ENCODE measurements at regions not wholly inside any gene's neighbourhood (a gene's known extent, or its start where the extent isn't known, plus 50 kb on each side); places are given as distances from the start of the nearest gene placed in this dataset.

- H3K14ac ChIP-seq (ENCODE audit: low read length) = no peak overlapping the region
- H3K4me1 ChIP-seq (ENCODE audit: control insufficient read depth in 1 of 2, insufficient read depth in 2 of 2, low read length in 2 of 2) = no peaks in the 10 kb centered on the region
- H2BK120ac ChIP-seq (ENCODE audit: insufficient read depth, low read length, poor library complexity) = no peak overlapping the region
- H3K79me1 ChIP-seq (ENCODE audit: low read length) = no peaks in the 10 kb centered on the region
- no peak overlapping the region for H4K8ac ChIP-seq (ENCODE audit: low read depth, low read length)
- no peak overlapping the region for H3K27ac ChIP-seq (ENCODE audit: low read depth, low read length)
- H3K23ac ChIP-seq (ENCODE audit: low read length) = no peak overlapping the region
- H3K4me3 ChIP-seq (ENCODE audit: low read depth, low read length) = no peak overlapping the region
- H2AK5ac ChIP-seq (ENCODE audit: low read length) = no peak overlapping the region
- no peak overlapping the region for H3K4me2 ChIP-seq (ENCODE audit: low read length)
- H3K79me2 ChIP-seq (ENCODE audit: control insufficient read depth, insufficient read depth, low read length, poor library complexity) = no peaks in the 10 kb centered on the region
- H2BK5ac ChIP-seq (ENCODE audit: low read depth, low read length, poor library complexity) = no peak overlapping the region
- no peaks in the 10 kb centered on the region for H3K27me3 ChIP-seq (ENCODE audit: insufficient read depth, low read length)
- H2BK12ac ChIP-seq (ENCODE audit: low read length) = no peak overlapping the region
- no CpG with 5 or more reads among the region's 9 CpGs for WGBS (ENCODE audit: extremely low coverage, insufficient coverage, insufficient read length)
- no peak overlapping the region for H4K91ac ChIP-seq (ENCODE audit: low read depth, low read length)
- H3K9ac ChIP-seq (ENCODE audit: low read length) = no peak overlapping the region
- H3K9me3 ChIP-seq (ENCODE audit: insufficient read depth, low read depth, low read length) = peaks cover 2% of the 10 kb centered on the region
- H2AFZ ChIP-seq (ENCODE audit: insufficient read depth, low read length, poor library complexity) = no peak overlapping the region
- H4K12ac ChIP-seq (ENCODE audit: low read depth, low read length) = no peak overlapping the region
- H3K36me3 ChIP-seq (ENCODE audit: control insufficient read depth in 1 of 2, insufficient read depth in 2 of 2, low read length in 2 of 2) = no peaks in the 10 kb centered on the region
- H3K18ac ChIP-seq (ENCODE audit: low read length) = no peak overlapping the region
- no peak for DNase-seq
- H3K4ac ChIP-seq (ENCODE audit: low read depth, low read length) = no peak overlapping the region
These were observed 132.3 kb downstream of the CSNK2A3 start for GRCh38 chr11:11220786-11221185.

GRCh38 chr11:11218629-11218986 is 134.4 kb downstream of the CSNK2A3 start:
- H2AFZ ChIP-seq (ENCODE audit: insufficient read depth, low read length, poor library complexity) = no peak overlapping the region
- no peak overlapping the region for H3K9ac ChIP-seq (ENCODE audit: low read length)
- H3K27me3 ChIP-seq (ENCODE audit: insufficient read depth, low read length) = no peaks in the 10 kb centered on the region
- H2BK120ac ChIP-seq (ENCODE audit: insufficient read depth, low read length, poor library complexity) = no peak overlapping the region
- no peaks in the 10 kb centered on the region for H3K79me1 ChIP-seq (ENCODE audit: low read length)
- no peak overlapping the region for H2BK12ac ChIP-seq (ENCODE audit: low read length)
- no peaks in the 10 kb centered on the region for H3K4me1 ChIP-seq (ENCODE audit: control insufficient read depth in 1 of 2, insufficient read depth in 2 of 2, low read length in 2 of 2)
- H4K12ac ChIP-seq (ENCODE audit: low read depth, low read length) = no peak overlapping the region
- H2AK5ac ChIP-seq (ENCODE audit: low read length) = no peak overlapping the region
- no peak overlapping the region for H3K23ac ChIP-seq (ENCODE audit: low read length)
- no peak overlapping the region for H3K14ac ChIP-seq (ENCODE audit: low read length)
- no peaks in the 10 kb centered on the region for H3K36me3 ChIP-seq (ENCODE audit: control insufficient read depth in 1 of 2, insufficient read depth in 2 of 2, low read length in 2 of 2)
- no peak overlapping the region for H3K4ac ChIP-seq (ENCODE audit: low read depth, low read length)
- no peak for DNase-seq
- H3K4me3 ChIP-seq (ENCODE audit: low read depth, low read length) = no peak overlapping the region
- no peak overlapping the region for H2BK5ac ChIP-seq (ENCODE audit: low read depth, low read length, poor library complexity)
- H4K91ac ChIP-seq (ENCODE audit: low read depth, low read length) = no peak overlapping the region
- WGBS (ENCODE audit: extremely low coverage, insufficient coverage, insufficient read length) = no CpG with 5 or more reads among the region's 3 CpGs
- no peak overlapping the region for H3K4me2 ChIP-seq (ENCODE audit: low read length)
- no peak overlapping the region for H3K18ac ChIP-seq (ENCODE audit: low read length)
- no peak overlapping the region for H4K8ac ChIP-seq (ENCODE audit: low read depth, low read length)
- H3K9me3 ChIP-seq (ENCODE audit: insufficient read depth, low read depth, low read length) = no peaks in the 10 kb centered on the region
- H3K79me2 ChIP-seq (ENCODE audit: control insufficient read depth, insufficient read depth, low read length, poor library complexity) = no peaks in the 10 kb centered on the region
- no peak overlapping the region for H3K27ac ChIP-seq (ENCODE audit: low read depth, low read length)

- H3K4ac ChIP-seq (ENCODE audit: low read depth, low read length) = no peak overlapping the region
- WGBS (ENCODE audit: extremely low coverage, insufficient coverage, insufficient read length) = no CpG with 5 or more reads among the region's 5 CpGs
These were observed 135.0 kb downstream of the CSNK2A3 start for GRCh38 chr11:11217929-11218628.

GRCh38 chr11:11217289-11217928 is 135.6 kb downstream of the CSNK2A3 start:
- no peaks in the 10 kb centered on the region for H3K4me1 ChIP-seq (ENCODE audit: control insufficient read depth in 1 of 2, insufficient read depth in 2 of 2, low read length in 2 of 2)
- no peaks in the 10 kb centered on the region for H3K9me3 ChIP-seq (ENCODE audit: insufficient read depth, low read depth, low read length)
- H2BK120ac ChIP-seq (ENCODE audit: insufficient read depth, low read length, poor library complexity) = no peak overlapping the region
- H3K79me1 ChIP-seq (ENCODE audit: low read length) = no peaks in the 10 kb centered on the region
- H3K14ac ChIP-seq (ENCODE audit: low read length) = no peak overlapping the region
- no peaks in the 10 kb centered on the region for H3K27me3 ChIP-seq (ENCODE audit: insufficient read depth, low read length)
- H3K27ac ChIP-seq (ENCODE audit: low read depth, low read length) = no peak overlapping the region
- no peak overlapping the region for H4K12ac ChIP-seq (ENCODE audit: low read depth, low read length)
- no CpG with 5 or more reads among the region's 9 CpGs for WGBS (ENCODE audit: extremely low coverage, insufficient coverage, insufficient read length)
- no peak overlapping the region for H3K4ac ChIP-seq (ENCODE audit: low read depth, low read length)
- no peak overlapping the region for H2BK12ac ChIP-seq (ENCODE audit: low read length)
- no peak overlapping the region for H3K4me2 ChIP-seq (ENCODE audit: low read length)
- no peak overlapping the region for H4K91ac ChIP-seq (ENCODE audit: low read depth, low read length)
- H3K4me3 ChIP-seq (ENCODE audit: low read depth, low read length) = no peak overlapping the region
- no peak overlapping the region for H2BK5ac ChIP-seq (ENCODE audit: low read depth, low read length, poor library complexity)
- H2AFZ ChIP-seq (ENCODE audit: insufficient read depth, low read length, poor library complexity) = no peak overlapping the region
- no peaks in the 10 kb centered on the region for H3K79me2 ChIP-seq (ENCODE audit: control insufficient read depth, insufficient read depth, low read length, poor library complexity)
- H2AK5ac ChIP-seq (ENCODE audit: low read length) = no peak overlapping the region
- H3K36me3 ChIP-seq (ENCODE audit: control insufficient read depth in 1 of 2, insufficient read depth in 2 of 2, low read length in 2 of 2) = no peaks in the 10 kb centered on the region
- no peak for DNase-seq
- no peak overlapping the region for H3K23ac ChIP-seq (ENCODE audit: low read length)
- H4K8ac ChIP-seq (ENCODE audit: low read depth, low read length) = no peak overlapping the region
- H3K9ac ChIP-seq (ENCODE audit: low read length) = no peak overlapping the region
- no peak overlapping the region for H3K18ac ChIP-seq (ENCODE audit: low read length)

More at GRCh38 chr11:11217929-11218628, 135.0 kb downstream of the CSNK2A3 start:
- Histone ChIP-seq H4K8ac (ENCODE audit: low read depth, low read length) (no peak overlapping the region), H4K91ac (ENCODE audit: low read depth, low read length) (no peak overlapping the region), H3K27ac (ENCODE audit: low read depth, low read length) (no peak overlapping the region), H3K36me3 (ENCODE audit: control insufficient read depth in 1 of 2, insufficient read depth in 2 of 2, low read length in 2 of 2) (no peaks in the 10 kb centered on the region), H2BK12ac (ENCODE audit: low read length) (no peak overlapping the region), H2BK120ac (ENCODE audit: insufficient read depth, low read length, poor library complexity) (no peak overlapping the region), H3K4me2 (ENCODE audit: low read length) (no peak overlapping the region), H3K23ac (ENCODE audit: low read length) (no peak overlapping the region), H3K18ac (ENCODE audit: low read length) (no peak overlapping the region), H3K9ac (ENCODE audit: low read length) (no peak overlapping the region), H3K9me3 (ENCODE audit: insufficient read depth, low read depth, low read length) (no peaks in the 10 kb centered on the region), H2BK5ac (ENCODE audit: low read depth, low read length, poor library complexity) (no peak overlapping the region), H2AK5ac (ENCODE audit: low read length) (no peak overlapping the region), H2AFZ (ENCODE audit: insufficient read depth, low read length, poor library complexity) (no peak overlapping the region), H3K4me1 (ENCODE audit: control insufficient read depth in 1 of 2, insufficient read depth in 2 of 2, low read length in 2 of 2) (no peaks in the 10 kb centered on the region), H3K14ac (ENCODE audit: low read length) (no peak overlapping the region), H3K79me1 (ENCODE audit: low read length) (no peaks in the 10 kb centered on the region), H3K4me3 (ENCODE audit: low read depth, low read length) (no peak overlapping the region), H3K79me2 (ENCODE audit: control insufficient read depth, insufficient read depth, low read length, poor library complexity) (no peaks in the 10 kb centered on the region), H4K12ac (ENCODE audit: low read depth, low read length) (no peak overlapping the region), H3K27me3 (ENCODE audit: insufficient read depth, low read length) (no peaks in the 10 kb centered on the region)
- DNase-seq = no peak

All from trophoblast cell (in vitro differentiated cells and primary cell).